A549 (cell line): ENCODE measurements at regions not wholly inside any gene's neighbourhood (a gene's known extent, or its start where the extent isn't known, plus 50 kb on each side); places are given as distances from the start of the nearest gene placed in this dataset.

Source experiments
- ATAC-seq, 2 experiments: fragments of 200-7000 bp in 1 of 2; fragments of >200 bp in 1 of 2; cut with Nextera tagmentation in 1 of 2; cut with Tn5 transposase in 1 of 2; 3 replicates each; pipeline versions ENCODE4 v1.8.0 to v1.9.1; 2018 to 2020; ENCODE audit warnings: mild to moderate bottlenecking in 1 of 2, moderate library complexity in 1 of 2
- CTCF ChIA-PET: fragments of 300-600 bp; sonication (Branson Sonifier 250); formaldehyde crosslinking; extraction: SDS; loops from one replicate; lab custom pipeline; 2021; ENCODE audit warnings: antibody characterized with exemption, inconsistent platforms; lab: Yijun Ruan, JAX
- POLR2A ChIA-PET: fragments of 350-600 bp; formaldehyde crosslinking; extraction: SDS; loops from one replicate; lab custom pipeline; 2021; ENCODE audit warnings: antibody characterized with exemption, inconsistent platforms; lab: Yijun Ruan, JAX
- DNase-seq, 2 experiments: peaks; one replicate each; pipeline versions ENCODE4 v3.0.0 to v3.0.0-alpha.2; 2011 to 2016; ENCODE audit warnings: low read depth in 1 of 2, low spot score in 1 of 2
- FAIRE-seq: peaks from 2 replicates; lab custom pipeline; 2011; peaks lifted over from hg19 to GRCh38; lab: Jason Lieb, UNC
- H3K27ac ChIP-seq, 2 experiments: fragments of >200 bp; sonication (Bioruptor Twin); formaldehyde crosslinking; 3 replicates each; pipeline ENCODE4 v1.5.1; 2016 to 2017
- H3K4me1 ChIP-seq: fragments of >200 bp; sonication (Bioruptor Twin); formaldehyde crosslinking; 3 replicates; pipeline ENCODE4 v1.6.1; 2016
- H3K4me2 ChIP-seq: fragments of >200 bp; sonication (Bioruptor Twin); formaldehyde crosslinking; 3 replicates; pipeline ENCODE4 v1.6.1; 2016
- H3K4me3 ChIP-seq: fragments of >200 bp; sonication (Bioruptor Twin); formaldehyde crosslinking; 3 replicates; pipeline ENCODE4 v1.5.1; 2016
- H3K9me3 ChIP-seq: fragments of >200 bp; sonication (Bioruptor Twin); formaldehyde crosslinking; 3 replicates; pipeline ENCODE4 v1.6.1; 2016
- CBX8 ChIP-seq: fragments of 200-600 bp; sonication (generic); IDR thresholded peaks from 2 replicates; pipeline ENCODE4 v1.6.1; 2016
- CHD2 ChIP-seq: fragments of 150-350 bp; IDR thresholded peaks from 2 replicates; pipeline ENCODE4 v1.6.1; 2014; ENCODE audit warnings: low read length; ENCODE audit not compliant: partially characterized antibody
- ELK1 ChIP-seq: fragments of 150-350 bp; IDR thresholded peaks from 2 replicates; pipeline ENCODE4 v1.6.1; 2014; ENCODE audit warnings: low read depth, mild to moderate bottlenecking, low read length
- FOSB ChIP-seq: fragments of 250-450 bp; sonication (Bioruptor Pico); IDR thresholded peaks from 2 replicates; pipeline ENCODE4 v1.5.0; 2020; ENCODE audit warnings: mild to moderate bottlenecking, moderate library complexity
- FOXS1 ChIP-seq: fragments of 250-450 bp; sonication (Bioruptor Pico); IDR thresholded peaks from 2 replicates; pipeline ENCODE4 v1.5.0; 2020; ENCODE audit warnings: mild to moderate bottlenecking, moderate library complexity
- GATA3 ChIP-seq: IDR thresholded peaks from 2 replicates; pipeline ENCODE4 v1.6.1; 2012; ENCODE audit warnings: borderline replicate concordance
- HEYL ChIP-seq: fragments of 250-450 bp; sonication (Bioruptor Pico); IDR thresholded peaks from 2 replicates; pipeline ENCODE4 v1.8.0; 2021; ENCODE audit warnings: mild to moderate bottlenecking, moderate library complexity
- HOXB5 ChIP-seq: fragments of 250-450 bp; sonication (Bioruptor Pico); IDR thresholded peaks from 2 replicates; pipeline ENCODE4 v1.5.0; 2020; ENCODE audit warnings: mild to moderate bottlenecking, moderate library complexity
- JUNB ChIP-seq: fragments of >200 bp; sonication (Bioruptor Twin); formaldehyde crosslinking; IDR thresholded peaks from 2 replicates; pipeline ENCODE4 v1.6.1; 2016
- NR3C1 ChIP-seq: fragments of >200 bp; sonication (Bioruptor Twin); formaldehyde crosslinking; IDR thresholded peaks from 3 replicates; pipeline ENCODE4 v1.6.1; 2017
- PHF8 ChIP-seq: fragments of 200-600 bp; sonication (generic); IDR thresholded peaks from 2 replicates; pipeline ENCODE4 v1.6.1; 2016; ENCODE audit warnings: low read depth, mild to moderate bottlenecking, antibody characterized with exemption, moderate library complexity, borderline replicate concordance
- POLR2AphosphoS2 ChIP-seq: conservative IDR thresholded peaks from 2 replicates; pipeline ENCODE4 v1.6.1; 2012; ENCODE audit warnings: low read length, improper control_type of control experiment, inconsistent platforms
- RAD21 ChIP-seq, 2 experiments: fragments of >200 bp in 1 of 2; sonication (Bioruptor Twin) in 1 of 2; formaldehyde crosslinking in 1 of 2; IDR thresholded peaks in 1 of 2; conservative IDR thresholded peaks in 1 of 2; 2 replicates in 1 of 2; 3 replicates in 1 of 2; pipeline ENCODE4 v1.6.1; 2012 to 2018; ENCODE audit warnings: inconsistent platforms in 1 of 2
- RARB ChIP-seq: fragments of 250-450 bp; sonication (Bioruptor Pico); IDR thresholded peaks from 2 replicates; pipeline ENCODE4 v1.8.0; 2021; ENCODE audit warnings: mild to moderate bottlenecking, moderate library complexity
- RNF2 ChIP-seq: fragments of 200-600 bp; sonication (generic); IDR thresholded peaks from 2 replicates; pipeline ENCODE4 v1.6.1; 2016; ENCODE audit warnings: low read depth, mild to moderate bottlenecking, antibody characterized with exemption, moderate library complexity, borderline replicate concordance
- SMC3 ChIP-seq: fragments of >200 bp; sonication (Bioruptor Twin); formaldehyde crosslinking; IDR thresholded peaks from 3 replicates; pipeline ENCODE4 v1.6.1; 2018; ENCODE audit warnings: inconsistent platforms
- SREBF2 ChIP-seq: fragments of 450-650 bp; IDR thresholded peaks from 2 replicates; pipeline ENCODE4 v1.6.1; 2014; ENCODE audit warnings: mild to moderate bottlenecking, moderate library complexity
- TP53 ChIP-seq: fragments of 250-450 bp; sonication (Bioruptor Pico); IDR thresholded peaks from 2 replicates; pipeline ENCODE4 v1.5.0; 2021; ENCODE audit warnings: mild to moderate bottlenecking, moderate library complexity
- ZSCAN20 ChIP-seq: fragments of 250-450 bp; sonication (Bioruptor Pico); IDR thresholded peaks from 2 replicates; pipeline ENCODE4 v1.8.0; 2022; ENCODE audit warnings: mild to moderate bottlenecking, moderate library complexity
- WGBS: methylation state at CpG from one replicate; pipeline ENCODE4 v1.1.6; 2017; ENCODE audit errors: missing lambda C conversion rate; 5-methylcytosine and 5-hydroxymethylcytosine counted together
- TF ChIP-seq, protein P1 (sequence below): fragments of >200 bp; sonication (Bioruptor Twin); formaldehyde crosslinking; IDR thresholded peaks from 3 replicates; pipeline ENCODE4 v1.5.1; 2016
- TF ChIP-seq, protein P2 (sequence below): fragments of 450-650 bp; IDR thresholded peaks from 2 replicates; pipeline ENCODE4 v1.6.1; 2014; ENCODE audit warnings: antibody characterized with exemption
- TF ChIP-seq, protein P3 (sequence below): fragments of 200-600 bp; sonication (generic); IDR thresholded peaks from 2 replicates; pipeline ENCODE4 v1.6.1; 2016; ENCODE audit warnings: antibody characterized with exemption, mild to moderate bottlenecking, moderate library complexity

DNA sequence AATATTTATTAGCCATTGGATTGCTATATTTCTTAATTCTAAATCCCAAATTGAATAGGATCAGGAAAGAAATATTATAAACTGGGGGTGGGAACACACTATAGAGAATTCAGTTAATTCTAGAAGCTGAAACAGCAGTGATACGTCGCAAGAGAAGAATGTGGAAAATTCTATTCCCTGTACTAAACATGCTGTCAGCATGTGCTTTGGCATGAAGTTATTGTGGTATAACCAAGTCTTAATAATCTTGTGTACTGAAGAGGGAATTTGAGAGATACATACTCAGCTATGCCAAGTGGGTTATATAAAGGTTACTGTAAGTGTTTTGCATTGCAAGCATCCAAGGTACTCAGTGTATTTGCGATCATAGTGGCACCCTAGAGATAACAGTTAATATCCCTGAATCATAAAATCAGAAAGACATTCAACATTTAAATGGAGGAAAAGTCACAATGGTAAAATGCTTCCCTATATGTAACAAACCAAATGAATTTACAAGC, 1492.9 kb upstream of the C9orf72 start:
- TF ChIP-seq, protein P1, sequence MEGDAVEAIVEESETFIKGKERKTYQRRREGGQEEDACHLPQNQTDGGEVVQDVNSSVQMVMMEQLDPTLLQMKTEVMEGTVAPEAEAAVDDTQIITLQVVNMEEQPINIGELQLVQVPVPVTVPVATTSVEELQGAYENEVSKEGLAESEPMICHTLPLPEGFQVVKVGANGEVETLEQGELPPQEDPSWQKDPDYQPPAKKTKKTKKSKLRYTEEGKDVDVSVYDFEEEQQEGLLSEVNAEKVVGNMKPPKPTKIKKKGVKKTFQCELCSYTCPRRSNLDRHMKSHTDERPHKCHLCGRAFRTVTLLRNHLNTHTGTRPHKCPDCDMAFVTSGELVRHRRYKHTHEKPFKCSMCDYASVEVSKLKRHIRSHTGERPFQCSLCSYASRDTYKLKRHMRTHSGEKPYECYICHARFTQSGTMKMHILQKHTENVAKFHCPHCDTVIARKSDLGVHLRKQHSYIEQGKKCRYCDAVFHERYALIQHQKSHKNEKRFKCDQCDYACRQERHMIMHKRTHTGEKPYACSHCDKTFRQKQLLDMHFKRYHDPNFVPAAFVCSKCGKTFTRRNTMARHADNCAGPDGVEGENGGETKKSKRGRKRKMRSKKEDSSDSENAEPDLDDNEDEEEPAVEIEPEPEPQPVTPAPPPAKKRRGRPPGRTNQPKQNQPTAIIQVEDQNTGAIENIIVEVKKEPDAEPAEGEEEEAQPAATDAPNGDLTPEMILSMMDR = no peak
- TF ChIP-seq RARB = no peak
- no peak for TF ChIP-seq ELK1
- no peak for TF ChIP-seq HEYL (CRISPR knock-in tag)
- no peak for TF ChIP-seq PHF8
- no peak for TF ChIP-seq POLR2AphosphoS2
- TF ChIP-seq FOXS1 (CRISPR knock-in tag) = no peak
- no peak for TF ChIP-seq RAD21 (conservative IDR thresholded peaks at IDR 0.05 in 1 of 2, IDR thresholded peaks at IDR 0.05 in 1 of 2)
- TF ChIP-seq NR3C1 = no peak
- no peak for TF ChIP-seq CHD2
- no peak for TF ChIP-seq SMC3
- ChIA-PET POLR2A (no interaction called here), CTCF (no interaction called here)
- no peak overlapping the region for H3K4me3 ChIP-seq
- H3K4me1 ChIP-seq = no peaks in the 10 kb centered on the region
- FAIRE-seq (no peak), DNase-seq (no peak), ATAC-seq (no peak)
- no peak overlapping the region for H3K4me2 ChIP-seq
- WGBS = 92% methylated on average over 3 of the region's 3 CpGs
- H3K27ac ChIP-seq = no peak overlapping the region
- H3K9me3 ChIP-seq = no peaks in the 10 kb centered on the region

GRCh38 chr9:29068461-29068860, 1495.2 kb upstream of the C9orf72 start:
- ChIA-PET CTCF (no interaction called here), POLR2A (no interaction called here)
- FAIRE-seq = no peak
- ATAC-seq = no peak
- Histone ChIP-seq H3K4me1 (no peaks in the 10 kb centered on the region), H3K9me3 (no peaks in the 10 kb centered on the region), H3K4me3 (no peak overlapping the region), H3K4me2 (no peak overlapping the region), H3K27ac (no peak overlapping the region)
- no peak for TF ChIP-seq RNF2
- no peak for TF ChIP-seq NR3C1
- WGBS = 67% methylated on average over 2 of the region's 2 CpGs
- no peak for DNase-seq

DNA sequence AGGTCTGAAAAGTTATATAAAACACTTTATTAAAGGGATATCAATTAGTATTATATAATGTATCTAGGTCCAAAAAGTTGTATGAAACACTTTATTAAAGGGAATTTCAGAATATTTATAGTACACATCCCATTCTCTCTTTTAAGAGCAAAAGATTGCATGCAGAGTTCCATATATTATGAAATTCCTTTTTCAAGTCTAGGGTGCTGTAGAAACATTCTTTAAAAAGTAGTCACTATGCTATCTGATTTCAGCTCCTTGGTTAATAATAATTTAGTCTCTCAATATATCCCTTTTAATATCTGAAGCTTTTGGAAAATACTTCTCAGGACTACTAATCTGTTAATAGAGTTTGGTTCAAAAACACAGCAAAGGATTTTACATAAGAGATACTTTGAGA, 1496.1 kb upstream of the C9orf72 start:
- DNase-seq (no peak), ATAC-seq (no peak), FAIRE-seq (peak; percentile 36)
- no peak for TF ChIP-seq HOXB5 (CRISPR knock-in tag)
- no peak for TF ChIP-seq ZSCAN20 (CRISPR knock-in tag)
- TF ChIP-seq HEYL (CRISPR knock-in tag) = no peak
- TF ChIP-seq FOSB = no peak
- TF ChIP-seq, protein P2, sequence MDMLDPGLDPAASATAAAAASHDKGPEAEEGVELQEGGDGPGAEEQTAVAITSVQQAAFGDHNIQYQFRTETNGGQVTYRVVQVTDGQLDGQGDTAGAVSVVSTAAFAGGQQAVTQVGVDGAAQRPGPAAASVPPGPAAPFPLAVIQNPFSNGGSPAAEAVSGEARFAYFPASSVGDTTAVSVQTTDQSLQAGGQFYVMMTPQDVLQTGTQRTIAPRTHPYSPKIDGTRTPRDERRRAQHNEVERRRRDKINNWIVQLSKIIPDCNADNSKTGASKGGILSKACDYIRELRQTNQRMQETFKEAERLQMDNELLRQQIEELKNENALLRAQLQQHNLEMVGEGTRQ = no peak
- TF ChIP-seq CBX8 = no peak
- TF ChIP-seq SREBF2 = no peak
- no peak for TF ChIP-seq POLR2AphosphoS2
- no peak for TF ChIP-seq NR3C1
- no peak for TF ChIP-seq ELK1
- no peak for TF ChIP-seq TP53 (CRISPR knock-in tag)
- no peak for TF ChIP-seq GATA3
- TF ChIP-seq, protein P3, sequence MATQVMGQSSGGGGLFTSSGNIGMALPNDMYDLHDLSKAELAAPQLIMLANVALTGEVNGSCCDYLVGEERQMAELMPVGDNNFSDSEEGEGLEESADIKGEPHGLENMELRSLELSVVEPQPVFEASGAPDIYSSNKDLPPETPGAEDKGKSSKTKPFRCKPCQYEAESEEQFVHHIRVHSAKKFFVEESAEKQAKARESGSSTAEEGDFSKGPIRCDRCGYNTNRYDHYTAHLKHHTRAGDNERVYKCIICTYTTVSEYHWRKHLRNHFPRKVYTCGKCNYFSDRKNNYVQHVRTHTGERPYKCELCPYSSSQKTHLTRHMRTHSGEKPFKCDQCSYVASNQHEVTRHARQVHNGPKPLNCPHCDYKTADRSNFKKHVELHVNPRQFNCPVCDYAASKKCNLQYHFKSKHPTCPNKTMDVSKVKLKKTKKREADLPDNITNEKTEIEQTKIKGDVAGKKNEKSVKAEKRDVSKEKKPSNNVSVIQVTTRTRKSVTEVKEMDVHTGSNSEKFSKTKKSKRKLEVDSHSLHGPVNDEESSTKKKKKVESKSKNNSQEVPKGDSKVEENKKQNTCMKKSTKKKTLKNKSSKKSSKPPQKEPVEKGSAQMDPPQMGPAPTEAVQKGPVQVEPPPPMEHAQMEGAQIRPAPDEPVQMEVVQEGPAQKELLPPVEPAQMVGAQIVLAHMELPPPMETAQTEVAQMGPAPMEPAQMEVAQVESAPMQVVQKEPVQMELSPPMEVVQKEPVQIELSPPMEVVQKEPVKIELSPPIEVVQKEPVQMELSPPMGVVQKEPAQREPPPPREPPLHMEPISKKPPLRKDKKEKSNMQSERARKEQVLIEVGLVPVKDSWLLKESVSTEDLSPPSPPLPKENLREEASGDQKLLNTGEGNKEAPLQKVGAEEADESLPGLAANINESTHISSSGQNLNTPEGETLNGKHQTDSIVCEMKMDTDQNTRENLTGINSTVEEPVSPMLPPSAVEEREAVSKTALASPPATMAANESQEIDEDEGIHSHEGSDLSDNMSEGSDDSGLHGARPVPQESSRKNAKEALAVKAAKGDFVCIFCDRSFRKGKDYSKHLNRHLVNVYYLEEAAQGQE = no peak
- no peak for TF ChIP-seq JUNB
- H3K27ac ChIP-seq = no peak overlapping the region
- H3K4me2 ChIP-seq = no peak overlapping the region
- H3K4me3 ChIP-seq = no peak overlapping the region
- ChIA-PET POLR2A (no interaction called here), CTCF (no interaction called here)
- no peaks in the 10 kb centered on the region for H3K4me1 ChIP-seq
- H3K9me3 ChIP-seq = no peaks in the 10 kb centered on the region
